NCI-H446 (cell line): ENCODE measurements at regions not wholly inside any gene's neighbourhood (a gene's known extent, or its start where the extent isn't known, plus 50 kb on each side); places are given as distances from the start of the nearest gene placed in this dataset.
A peak's percentile ranks its signal among the peaks of the same experiment; 100 is the strongest.
"Not testable (repeated sequence)": the region's sequence is repeated elsewhere in the genome, so short reads cannot be mapped to it uniquely, and the experiment has no call there.

Source experiments
- DNase-seq, 2 experiments: peaks; one replicate each; lab custom pipeline; 2025; lab: John Stamatoyannopoulos, UW

GRCh38 chr2:131738996-131739434 lies 211.3 kb downstream of the CCDC74A start:
- not testable (repeated sequence) for DNase-seq

GRCh38 chr2:131753640-131754561 lies 226.2 kb downstream of the CCDC74A start:
- DNase-seq, result no peak

DNA sequence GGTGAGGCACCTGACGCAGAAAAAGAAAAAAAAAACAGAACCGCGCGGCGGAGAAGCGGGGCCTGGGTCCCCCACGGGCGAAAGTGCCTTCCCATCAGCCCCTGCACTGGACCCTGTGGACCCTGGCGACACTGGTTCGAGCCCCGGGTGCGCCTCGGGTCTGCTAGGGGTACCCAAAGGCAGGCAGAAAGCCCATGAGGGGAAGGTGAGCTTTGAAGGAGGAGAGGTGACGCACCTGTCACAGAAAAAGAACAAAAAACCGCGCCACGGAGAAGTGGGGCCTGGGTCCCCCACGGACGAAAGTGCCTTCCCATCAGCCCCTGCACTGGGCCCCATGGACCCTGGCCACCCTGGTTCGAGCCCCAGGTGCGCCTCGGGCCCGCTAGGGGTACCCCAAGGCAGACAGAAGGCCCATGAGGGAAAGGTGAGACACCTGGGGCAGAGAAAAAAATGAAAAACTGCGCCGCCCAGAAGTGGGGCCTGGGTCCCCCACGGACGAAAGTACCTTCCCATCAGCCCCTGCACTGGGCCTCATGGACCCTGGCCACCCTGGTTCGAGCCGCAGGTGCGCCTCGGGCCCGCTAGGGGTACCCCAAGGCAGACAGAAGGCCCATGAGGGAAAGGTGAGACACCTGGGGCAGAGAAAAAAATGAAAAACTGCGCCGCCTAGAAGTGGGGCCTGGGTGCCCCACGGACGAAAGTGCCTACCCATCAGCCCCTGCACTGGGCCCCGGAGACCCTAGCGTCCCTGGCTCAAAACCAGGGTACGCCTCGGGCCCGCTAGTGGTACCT lies 227.4 kb downstream of the CCDC74A start:
- DNase-seq, result no peak

DNA sequence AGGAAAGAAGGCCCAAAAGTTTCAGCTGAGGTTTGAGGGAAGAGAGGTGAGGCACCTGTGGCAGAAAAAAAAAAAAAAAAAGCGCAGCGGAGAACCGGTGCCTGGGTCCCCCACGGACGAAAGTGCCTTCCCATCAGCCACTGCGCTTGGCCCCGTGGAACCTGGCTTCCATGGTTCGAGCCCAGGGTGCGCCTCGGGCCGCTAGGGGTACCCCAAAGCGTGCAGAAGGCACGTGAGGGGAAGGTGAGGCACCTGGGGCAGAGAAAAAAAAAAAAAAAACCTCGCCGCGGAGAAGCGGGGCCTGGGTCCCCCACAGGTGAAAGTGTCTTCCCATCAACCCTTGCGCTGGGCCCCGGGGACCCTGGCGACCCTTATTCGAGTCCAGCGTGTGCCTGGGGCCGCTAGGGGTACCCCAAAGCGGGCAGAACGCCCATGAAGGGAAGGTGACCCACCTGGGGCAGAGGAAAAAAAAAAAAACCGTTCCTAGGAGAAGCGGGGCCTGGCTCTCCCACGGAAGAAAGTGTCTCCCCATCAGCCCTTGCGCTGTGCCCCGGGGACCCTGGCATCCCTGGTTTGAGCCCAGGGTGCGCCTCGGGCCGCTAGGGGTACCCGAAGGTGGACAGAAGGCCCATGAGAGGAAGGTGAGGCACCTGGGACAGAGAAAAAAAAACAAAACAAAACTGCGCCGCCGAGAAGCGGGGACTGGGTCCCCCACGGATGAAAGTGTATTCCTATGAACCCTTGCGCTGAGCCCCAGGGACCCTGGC lies 228.6 kb downstream of the CCDC74A start:
- no peak for DNase-seq

DNA sequence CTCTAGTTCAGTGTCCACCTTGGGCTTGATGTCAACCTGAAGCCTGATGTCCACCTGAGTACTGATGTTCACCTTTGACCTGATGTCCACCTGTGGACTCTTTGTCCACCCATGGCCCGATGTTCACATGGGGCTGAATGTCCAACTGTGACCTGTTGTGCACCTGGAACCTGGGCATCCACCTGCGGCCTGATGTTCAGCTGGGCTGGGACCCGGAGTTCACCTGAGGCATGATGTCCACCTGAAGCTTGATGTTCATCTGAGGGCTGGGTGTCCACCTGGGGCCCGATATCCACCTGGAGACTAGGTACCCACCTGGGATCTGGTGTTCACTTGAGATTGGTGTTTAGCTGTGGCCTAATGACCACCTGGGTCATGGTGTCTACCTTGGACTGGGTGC lies 231.3 kb downstream of the CCDC74A start:
- DNase-seq, result not testable (repeated sequence)

DNA sequence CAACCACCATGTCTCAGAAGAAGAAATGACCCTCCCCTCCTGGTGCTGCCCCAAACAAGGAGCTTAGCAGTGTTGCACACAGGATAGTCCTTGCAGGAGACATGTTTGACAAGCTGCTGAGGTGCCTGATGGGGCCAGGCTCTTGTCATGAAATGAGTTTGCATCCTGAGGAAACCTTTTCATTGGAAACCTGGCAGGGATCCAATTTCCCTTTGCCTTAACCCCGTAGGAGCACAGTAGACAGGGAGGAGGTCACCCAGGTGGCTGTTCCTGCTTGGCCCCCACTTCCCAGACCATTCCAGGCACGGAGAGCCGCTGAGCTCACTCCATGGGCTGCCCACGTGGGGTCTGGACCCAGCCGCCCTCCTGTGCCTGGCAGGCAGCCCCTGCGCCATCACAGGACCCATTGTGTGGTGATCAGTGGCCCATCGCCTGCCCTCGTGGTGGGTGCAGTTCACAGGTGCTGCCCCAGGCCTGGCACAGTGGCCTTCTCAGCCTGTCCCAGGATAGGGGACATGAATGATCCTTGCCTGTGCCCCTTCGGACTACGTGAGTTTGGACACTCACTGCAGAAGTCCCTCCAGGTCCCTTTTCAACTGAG lies 247.4 kb downstream of the CCDC74A start:
- not testable (repeated sequence) for DNase-seq

GRCh38 chr2:131775903-131776506 lies 248.3 kb downstream of the CCDC74A start:
- DNase-seq, result not testable (repeated sequence)

DNA sequence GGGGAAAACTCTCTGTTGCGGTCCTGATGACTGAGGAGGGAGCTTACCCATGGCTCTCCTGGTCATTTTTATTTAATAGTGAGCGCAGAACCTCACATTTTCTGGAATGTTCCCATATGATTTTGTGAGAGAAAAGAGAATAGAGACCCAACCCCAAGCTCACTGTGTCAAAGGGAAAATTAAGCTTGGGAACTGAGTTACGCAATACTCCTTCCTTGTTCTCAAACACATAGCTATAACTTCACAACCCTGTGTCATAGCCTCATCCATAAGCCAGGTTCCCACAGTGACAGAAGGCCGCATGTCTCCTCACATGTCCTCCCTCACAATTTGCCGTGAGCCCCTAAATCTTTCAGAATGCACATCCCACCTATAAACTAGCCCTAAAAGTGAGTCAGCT lies 252.8 kb downstream of the CCDC74A start:
- not testable (repeated sequence) for DNase-seq

DNA sequence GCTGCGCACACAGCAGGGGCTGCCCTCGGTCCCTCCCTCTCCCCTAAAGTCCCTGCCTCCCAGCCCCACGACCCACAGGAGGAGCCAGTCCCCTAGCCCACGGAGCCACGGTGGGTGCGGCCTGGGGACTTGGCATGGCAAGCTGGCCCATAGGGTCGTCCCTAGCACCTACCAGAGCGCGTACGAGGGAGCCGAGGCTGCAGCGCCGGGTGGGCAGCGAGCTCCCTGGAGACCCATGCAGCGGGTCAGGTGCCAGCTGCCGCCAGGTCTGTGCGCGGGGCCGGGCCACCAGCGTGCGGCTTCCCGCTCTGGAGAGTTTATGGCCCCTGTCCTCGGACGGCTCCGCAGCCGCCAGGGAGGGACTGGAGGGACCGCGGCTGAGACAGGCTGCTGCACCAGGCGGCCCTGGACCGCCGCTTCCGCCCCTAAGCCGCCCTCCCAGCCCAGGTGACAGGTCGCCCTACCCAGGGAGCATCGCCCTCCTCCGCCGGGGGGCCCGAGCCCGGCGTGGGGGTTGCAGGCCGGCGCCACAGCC lies 273.6 kb downstream of the CCDC74A start:
- DNase-seq, result no peak

- DNase-seq, result peak in 1 of 2 experiments; percentile 5
These were observed 274.2 kb downstream of the CCDC74A start for GRCh38 chr2:131801745-131802350.

DNA sequence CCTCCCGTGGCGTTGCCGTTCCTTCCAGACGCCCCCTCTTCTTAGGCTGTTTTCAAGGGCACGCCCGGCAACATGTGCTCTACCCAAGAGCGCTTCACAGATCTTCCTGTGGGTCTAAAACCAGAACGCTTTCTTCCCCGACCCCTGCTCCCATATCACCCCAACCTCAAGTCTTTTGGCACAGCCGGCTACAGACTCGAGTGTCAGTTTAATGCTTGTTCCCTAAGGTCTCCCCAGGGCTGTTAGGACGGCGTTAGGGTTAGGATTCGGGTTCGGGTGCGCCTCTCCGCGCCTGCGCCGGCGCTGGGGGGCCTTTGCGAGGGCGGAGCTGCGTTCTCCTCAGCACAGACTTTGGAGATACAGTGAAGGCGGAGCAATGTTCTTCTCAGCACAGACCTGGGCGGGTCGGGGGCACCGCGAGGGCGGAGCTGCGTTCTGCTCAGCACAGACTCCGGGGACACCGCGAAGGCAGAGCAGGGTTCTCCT lies 274.7 kb downstream of the CCDC74A start:
- not testable (repeated sequence) for DNase-seq

GRCh38 chr2:131803237-131803636 lies 275.5 kb downstream of the CCDC74A start:
- not testable (repeated sequence) for DNase-seq

DNA sequence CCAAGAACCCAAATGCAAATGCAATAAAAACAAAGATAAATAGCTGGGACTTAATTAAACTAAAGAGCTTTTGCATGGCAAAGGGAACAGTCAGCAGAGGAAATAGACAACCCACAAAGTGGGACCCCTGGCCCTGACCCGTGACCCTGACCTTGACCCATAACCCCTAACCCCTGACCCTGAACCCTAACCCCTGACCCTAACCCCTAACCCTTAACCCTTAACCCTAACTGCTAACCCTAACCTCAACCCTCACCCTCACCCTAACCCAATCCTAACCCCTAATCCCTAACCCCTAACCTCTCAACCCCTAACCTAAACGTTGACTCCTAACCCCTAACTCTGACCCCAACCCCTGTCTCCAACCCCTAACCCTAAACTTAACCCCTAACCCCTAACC lies 284.9 kb downstream of the CCDC74A start:
- not testable (repeated sequence) for DNase-seq

- DNase-seq, result not testable (repeated sequence)
These were observed 285.7 kb downstream of the CCDC74A start for GRCh38 chr2:131813378-131813777.

DNA sequence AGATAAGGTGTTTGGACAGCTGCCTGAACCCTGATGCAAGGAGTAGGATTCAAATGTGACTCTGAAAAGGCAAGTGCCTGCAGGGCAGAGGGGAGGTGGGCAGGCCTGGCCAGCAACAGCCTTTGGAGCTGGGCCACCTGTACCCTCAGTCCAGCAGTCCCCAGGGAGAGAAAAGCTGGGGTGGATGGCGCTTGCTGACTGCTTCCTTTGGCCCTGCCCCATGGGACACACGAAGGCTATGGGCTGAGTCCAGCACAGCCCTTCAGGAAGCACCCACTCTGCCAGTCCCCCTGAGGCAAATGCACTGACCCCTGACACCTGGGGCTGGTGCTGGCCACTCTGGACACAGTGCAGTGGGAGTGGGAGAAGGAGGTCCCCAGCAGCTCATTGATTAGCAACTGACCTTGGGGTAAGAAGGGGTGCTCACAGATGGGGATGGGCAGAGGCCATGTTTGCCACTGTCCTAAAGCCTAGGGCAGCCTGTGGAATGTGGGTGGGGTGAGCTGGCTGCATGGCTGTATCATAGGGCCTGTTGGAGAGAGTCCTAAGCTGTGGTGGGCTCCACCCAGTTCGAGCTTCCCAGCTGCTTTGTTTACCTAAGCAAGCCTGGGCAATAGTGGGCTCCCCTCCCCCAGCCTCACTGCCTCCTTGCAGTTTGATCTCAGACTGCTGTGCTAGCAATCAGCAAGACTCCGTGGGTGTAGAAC lies 290.7 kb downstream of the CCDC74A start:
- DNase-seq, result not testable (repeated sequence)

DNA sequence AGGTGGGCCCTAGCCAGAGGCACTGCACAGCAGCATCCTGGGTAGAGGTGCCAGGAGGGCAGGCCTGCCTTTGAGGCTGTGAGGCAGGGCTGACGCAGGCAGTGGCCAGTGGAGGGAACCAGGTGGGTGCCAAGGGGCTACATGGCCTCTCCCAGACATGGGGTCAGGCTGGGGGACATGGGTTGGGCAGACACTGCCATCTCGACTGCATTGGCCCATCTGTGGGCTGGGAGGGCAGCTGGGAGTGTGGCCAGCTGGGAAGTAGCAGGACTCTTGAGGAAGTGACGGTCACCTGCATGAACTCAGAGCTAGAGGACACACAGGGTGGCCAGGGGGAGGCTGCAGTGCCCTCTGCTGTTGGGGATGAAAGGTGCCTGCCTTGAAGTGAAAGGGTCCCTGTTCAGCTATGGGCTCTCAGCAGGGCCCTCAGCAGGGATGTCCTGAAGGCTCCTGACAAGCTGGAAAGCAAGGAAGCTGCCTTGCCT lies 294.6 kb downstream of the CCDC74A start:
- DNase-seq, result not testable (repeated sequence)

GRCh38 chr2:131823058-131823457 lies 295.4 kb downstream of the CCDC74A start:
- not testable (repeated sequence) for DNase-seq

GRCh38 chr2:131824986-131825385 lies 297.3 kb downstream of the CCDC74A start:
- not testable (repeated sequence) for DNase-seq

DNA sequence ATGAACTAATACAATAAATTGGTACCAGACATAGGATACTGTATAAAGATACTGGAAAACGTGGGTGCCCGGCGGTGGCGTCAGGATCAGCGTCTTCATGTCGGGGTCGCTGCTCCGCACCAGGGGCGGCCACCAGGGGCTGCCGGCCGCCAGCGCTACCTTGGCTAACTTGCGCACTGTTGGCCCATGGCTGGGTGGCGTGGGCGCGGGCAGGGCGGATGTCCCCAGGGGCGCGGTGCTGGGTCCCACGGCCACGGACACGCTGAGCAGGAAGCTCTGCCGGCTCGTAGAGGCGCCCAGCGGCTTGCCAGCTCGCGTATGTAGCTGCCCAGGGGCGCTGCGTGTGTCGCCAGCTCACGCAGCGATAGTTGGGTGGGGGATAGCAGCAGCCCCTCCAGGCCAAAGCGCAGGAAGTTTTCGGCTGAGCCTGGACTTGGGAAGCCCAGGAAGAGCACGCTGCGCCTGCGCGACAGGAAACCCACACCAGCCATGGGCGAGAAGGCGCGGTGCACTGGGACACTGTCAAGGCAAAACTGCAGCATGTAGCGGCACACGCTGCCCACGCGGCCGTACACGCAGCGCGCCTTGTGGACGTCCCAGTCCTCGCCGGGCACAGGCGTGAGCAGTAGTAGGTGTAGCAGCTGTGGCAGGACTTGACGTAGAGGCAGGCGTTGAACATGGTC lies 299.9 kb downstream of the CCDC74A start:
- no peak for DNase-seq
